A549 (cell line): ENCODE measurements at regions not wholly inside any gene's neighbourhood (a gene's known extent, or its start where the extent isn't known, plus 50 kb on each side); places are given as distances from the start of the nearest gene placed in this dataset.

ENCODE experiments used
- CHD4 ChIP-seq: fragments of 200-600 bp; sonication (generic); IDR thresholded peaks from 2 replicates; pipeline ENCODE4 v1.6.1; 2016; ENCODE audit warnings: antibody characterized with exemption, mild to moderate bottlenecking, borderline replicate concordance
- EP300 ChIP-seq, 2 experiments: fragments of >200 bp; sonication (Bioruptor Twin); formaldehyde crosslinking; IDR thresholded peaks; 2 replicates in 1 of 2; 3 replicates in 1 of 2; pipeline ENCODE4 v1.6.1; 2016 to 2017
- MAZ ChIP-seq: fragments of 150-350 bp; IDR thresholded peaks from 2 replicates; pipeline ENCODE4 v1.6.1; 2014; ENCODE audit warnings: antibody characterized with exemption, low read depth, low read length, borderline replicate concordance
- POLR2AphosphoS2 ChIP-seq: conservative IDR thresholded peaks from 2 replicates; pipeline ENCODE4 v1.6.1; 2012; ENCODE audit warnings: low read length, improper control_type of control experiment, inconsistent platforms
- RCOR1 ChIP-seq: fragments of 150-350 bp; IDR thresholded peaks from 2 replicates; pipeline ENCODE4 v1.6.1; 2014; ENCODE audit warnings: antibody characterized with exemption, low read length, low read depth
- RFX5 ChIP-seq: fragments of 450-650 bp; IDR thresholded peaks from 2 replicates; pipeline ENCODE4 v1.7.1; 2014; ENCODE audit warnings: antibody characterized with exemption, mild to moderate bottlenecking, moderate library complexity
- ZFP36 ChIP-seq: fragments of 450-650 bp; IDR thresholded peaks from 2 replicates; pipeline ENCODE4 v1.6.1; 2014; ENCODE audit warnings: borderline replicate concordance; ENCODE audit not compliant: partially characterized antibody
- TF ChIP-seq, protein P1 (sequence below): fragments of >200 bp; sonication (Bioruptor Twin); formaldehyde crosslinking; IDR thresholded peaks from 3 replicates; pipeline ENCODE4 v1.5.1; 2016
- TF ChIP-seq, protein P2 (sequence below): fragments of 450-650 bp; IDR thresholded peaks from 2 replicates; pipeline ENCODE4 v1.6.1; 2014; ENCODE audit warnings: antibody characterized with exemption

DNA sequence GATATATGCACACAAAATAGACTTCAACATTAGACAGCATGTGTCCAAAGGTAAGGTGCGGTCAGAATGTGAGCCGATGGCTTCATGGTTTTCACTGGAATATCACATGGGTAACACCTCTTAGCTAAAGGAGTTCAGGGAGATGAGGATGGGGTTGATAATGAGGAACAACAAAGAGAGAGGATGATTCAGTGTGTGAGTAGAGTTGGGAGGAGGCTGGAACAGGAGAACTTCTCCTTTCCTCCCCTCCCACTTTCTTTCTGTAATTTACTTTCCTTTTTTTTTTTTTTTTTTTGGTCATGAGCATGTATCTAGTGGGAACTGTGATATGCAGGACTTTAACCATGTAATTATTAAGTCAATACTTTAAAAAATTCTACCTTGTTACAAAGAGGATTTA is 99.4 kb downstream of the FASLG start:
- TF ChIP-seq RFX5 (no peak), MAZ (no peak), EP300 (IDR thresholded peaks at IDR 0.05) (no peak), ZFP36 (no peak), CHD4 (no peak), RCOR1 (no peak), POLR2AphosphoS2 (no peak)
- TF ChIP-seq, protein P1, sequence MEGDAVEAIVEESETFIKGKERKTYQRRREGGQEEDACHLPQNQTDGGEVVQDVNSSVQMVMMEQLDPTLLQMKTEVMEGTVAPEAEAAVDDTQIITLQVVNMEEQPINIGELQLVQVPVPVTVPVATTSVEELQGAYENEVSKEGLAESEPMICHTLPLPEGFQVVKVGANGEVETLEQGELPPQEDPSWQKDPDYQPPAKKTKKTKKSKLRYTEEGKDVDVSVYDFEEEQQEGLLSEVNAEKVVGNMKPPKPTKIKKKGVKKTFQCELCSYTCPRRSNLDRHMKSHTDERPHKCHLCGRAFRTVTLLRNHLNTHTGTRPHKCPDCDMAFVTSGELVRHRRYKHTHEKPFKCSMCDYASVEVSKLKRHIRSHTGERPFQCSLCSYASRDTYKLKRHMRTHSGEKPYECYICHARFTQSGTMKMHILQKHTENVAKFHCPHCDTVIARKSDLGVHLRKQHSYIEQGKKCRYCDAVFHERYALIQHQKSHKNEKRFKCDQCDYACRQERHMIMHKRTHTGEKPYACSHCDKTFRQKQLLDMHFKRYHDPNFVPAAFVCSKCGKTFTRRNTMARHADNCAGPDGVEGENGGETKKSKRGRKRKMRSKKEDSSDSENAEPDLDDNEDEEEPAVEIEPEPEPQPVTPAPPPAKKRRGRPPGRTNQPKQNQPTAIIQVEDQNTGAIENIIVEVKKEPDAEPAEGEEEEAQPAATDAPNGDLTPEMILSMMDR = no peak
- TF ChIP-seq, protein P2, sequence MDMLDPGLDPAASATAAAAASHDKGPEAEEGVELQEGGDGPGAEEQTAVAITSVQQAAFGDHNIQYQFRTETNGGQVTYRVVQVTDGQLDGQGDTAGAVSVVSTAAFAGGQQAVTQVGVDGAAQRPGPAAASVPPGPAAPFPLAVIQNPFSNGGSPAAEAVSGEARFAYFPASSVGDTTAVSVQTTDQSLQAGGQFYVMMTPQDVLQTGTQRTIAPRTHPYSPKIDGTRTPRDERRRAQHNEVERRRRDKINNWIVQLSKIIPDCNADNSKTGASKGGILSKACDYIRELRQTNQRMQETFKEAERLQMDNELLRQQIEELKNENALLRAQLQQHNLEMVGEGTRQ = no peak
